Stimulated activated memory B cell treated with anti-CD40 and anti-IgM and Interleukin-4, amounts not matched to agents 10 μg/mL and 1 μg/mL and 100 μg/mL, for 72 hours (primary cell): ENCODE measurements at regions not wholly inside any gene's neighbourhood (a gene's known extent, or its start where the extent isn't known, plus 50 kb on each side); places are given as distances from the start of the nearest gene placed in this dataset.
"Not testable (repeated sequence)": the region's sequence is repeated elsewhere in the genome, so short reads cannot be mapped to it uniquely, and the experiment has no call there.

Source experiments
- ATAC-seq: fragments of 150-1000 bp; cut with Tn5 transposase; 2 replicates; pipeline ENCODE4 v1.10.0; 2021
- H3K27ac Mint-ChIP-seq: one replicate; pipeline ENCODE4 v1.8.0; 2022; ENCODE audit warnings: mild to moderate bottlenecking, mixed read lengths
- H3K27me3 Mint-ChIP-seq: one replicate; pipeline ENCODE4 v1.8.0; 2022; ENCODE audit warnings: mixed read lengths
- H3K36me3 Mint-ChIP-seq: one replicate; pipeline ENCODE4 v1.8.0; 2022; ENCODE audit warnings: mixed read lengths
- H3K4me1 Mint-ChIP-seq: one replicate; pipeline ENCODE4 v1.8.0; 2022; ENCODE audit warnings: mixed read lengths
- H3K4me3 Mint-ChIP-seq: one replicate; pipeline ENCODE4 v1.8.0; 2022; ENCODE audit warnings: mild to moderate bottlenecking, moderate library complexity, mixed read lengths
- H3K9me3 Mint-ChIP-seq: one replicate; pipeline ENCODE4 v1.8.0; 2022; ENCODE audit warnings: mixed read lengths

DNA sequence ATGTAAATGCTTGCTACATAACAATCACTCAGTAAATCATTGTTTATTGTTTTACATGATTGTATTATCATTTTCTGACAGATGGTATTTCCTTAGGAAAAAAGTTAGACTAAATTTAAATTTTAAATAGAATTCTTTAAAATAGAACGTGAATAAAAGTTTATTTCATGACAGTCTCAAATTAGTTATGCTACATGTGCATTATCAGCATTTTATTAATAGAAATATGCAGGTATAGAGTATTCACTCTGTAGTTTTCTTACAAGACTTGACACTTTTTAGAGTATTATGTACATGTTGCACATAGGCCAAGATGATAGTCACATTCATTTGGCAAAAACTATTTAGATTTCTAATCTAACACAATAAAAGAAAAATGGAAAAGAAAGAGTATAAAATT is 213.3 kb upstream of the SPRY1 start:
- H3K4me3 Mint-ChIP-seq = no peak overlapping the region
- ATAC-seq = no peak
- no peaks in the 10 kb centered on the region for H3K27me3 Mint-ChIP-seq
- no peaks in the 10 kb centered on the region for H3K4me1 Mint-ChIP-seq
- H3K27ac Mint-ChIP-seq = no peak overlapping the region
- no peaks in the 10 kb centered on the region for H3K9me3 Mint-ChIP-seq
- no peaks in the 10 kb centered on the region for H3K36me3 Mint-ChIP-seq

DNA sequence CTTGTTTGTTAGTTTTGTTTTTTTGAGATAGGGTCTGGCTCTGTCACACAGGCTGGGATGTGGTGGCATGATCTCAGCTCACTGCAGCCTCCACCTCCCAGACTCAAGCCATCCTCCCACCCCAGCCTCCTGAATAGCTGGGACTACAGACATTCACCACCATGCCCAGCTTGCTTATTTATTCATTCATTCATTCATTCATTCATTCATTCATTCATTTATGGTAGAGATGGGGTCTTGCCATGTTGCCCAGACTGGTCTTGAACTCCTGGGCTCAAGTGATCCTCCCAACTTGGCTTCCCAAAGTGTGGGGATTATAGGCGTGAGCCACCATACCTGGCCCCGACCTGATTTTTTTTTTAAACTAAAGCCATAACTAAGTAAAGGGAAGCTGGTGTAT is 212.8 kb upstream of the SPRY1 start:
- H3K9me3 Mint-ChIP-seq, H3K36me3 Mint-ChIP-seq, H3K27me3 Mint-ChIP-seq, ATAC-seq, H3K4me3 Mint-ChIP-seq, H3K4me1 Mint-ChIP-seq, H3K27ac Mint-ChIP-seq: not testable (repeated sequence)

DNA sequence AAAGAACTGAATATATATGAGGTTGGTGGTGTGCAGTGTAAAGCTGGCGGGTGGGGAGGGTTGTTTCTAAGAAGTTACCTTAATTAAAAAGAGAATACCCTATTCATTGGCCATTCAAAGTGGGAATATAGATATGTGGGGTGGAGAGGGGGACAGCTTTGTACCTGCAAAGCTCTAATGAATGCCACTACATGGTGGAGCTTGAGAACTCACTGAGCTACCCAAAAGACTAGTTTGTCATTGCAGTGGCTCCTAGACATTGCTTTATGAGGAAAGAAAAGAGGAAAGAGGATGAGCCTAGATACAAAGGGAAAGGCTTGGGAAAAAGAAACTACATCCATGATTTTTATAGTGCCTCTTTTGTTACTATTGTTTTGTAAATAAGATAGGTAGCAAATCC is 209.9 kb upstream of the SPRY1 start:
- no peaks in the 10 kb centered on the region for H3K27me3 Mint-ChIP-seq
- H3K36me3 Mint-ChIP-seq = peaks cover 5% of the 10 kb centered on the region
- no peaks in the 10 kb centered on the region for H3K9me3 Mint-ChIP-seq
- H3K27ac Mint-ChIP-seq = no peak overlapping the region
- no peak for ATAC-seq
- H3K4me3 Mint-ChIP-seq = no peak overlapping the region
- H3K4me1 Mint-ChIP-seq = no peaks in the 10 kb centered on the region

DNA sequence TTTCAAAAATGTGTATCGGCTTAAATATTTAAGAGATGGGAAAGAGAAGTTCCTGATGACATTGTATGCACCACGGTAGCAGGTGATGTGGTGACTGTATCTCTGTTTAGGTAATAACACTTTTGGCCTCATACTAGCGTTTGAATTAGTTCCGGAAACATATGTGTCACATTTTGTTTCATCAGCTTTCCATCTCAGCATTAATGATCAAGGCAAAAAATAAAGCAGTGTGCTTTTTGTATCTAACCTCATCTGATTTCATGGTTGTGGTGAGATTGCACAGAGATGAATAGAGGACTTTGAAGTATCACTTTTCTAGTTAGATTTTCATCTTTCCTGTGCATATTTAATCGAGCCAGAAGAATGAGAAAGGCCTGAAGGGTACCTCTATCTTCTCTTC is 206.4 kb upstream of the SPRY1 start:
- no peak for ATAC-seq
- no peak overlapping the region for H3K4me3 Mint-ChIP-seq
- H3K27ac Mint-ChIP-seq = no peak overlapping the region
- H3K27me3 Mint-ChIP-seq = no peaks in the 10 kb centered on the region
- no peaks in the 10 kb centered on the region for H3K9me3 Mint-ChIP-seq
- H3K4me1 Mint-ChIP-seq = no peaks in the 10 kb centered on the region
- H3K36me3 Mint-ChIP-seq = peaks cover 6% of the 10 kb centered on the region

DNA sequence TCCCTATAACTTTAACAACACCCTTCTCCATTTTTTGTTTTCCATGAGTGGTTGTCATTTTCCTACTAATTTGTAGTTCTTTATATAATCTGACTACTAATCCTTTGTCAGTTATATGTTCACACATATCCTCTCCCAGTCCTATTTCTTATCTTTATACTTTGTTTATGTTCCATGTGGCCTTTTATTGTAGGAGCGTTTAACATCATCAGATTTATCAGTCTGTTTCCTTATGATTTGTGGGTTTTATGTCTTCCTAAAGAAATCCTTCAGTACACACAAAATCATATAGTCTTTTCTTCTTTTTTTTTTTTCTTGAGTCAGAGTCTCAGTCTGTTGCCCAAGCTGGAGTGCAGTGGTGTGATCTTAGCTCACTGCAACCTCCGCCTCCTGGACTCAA is 204.9 kb upstream of the SPRY1 start:
- ATAC-seq = no peak

DNA sequence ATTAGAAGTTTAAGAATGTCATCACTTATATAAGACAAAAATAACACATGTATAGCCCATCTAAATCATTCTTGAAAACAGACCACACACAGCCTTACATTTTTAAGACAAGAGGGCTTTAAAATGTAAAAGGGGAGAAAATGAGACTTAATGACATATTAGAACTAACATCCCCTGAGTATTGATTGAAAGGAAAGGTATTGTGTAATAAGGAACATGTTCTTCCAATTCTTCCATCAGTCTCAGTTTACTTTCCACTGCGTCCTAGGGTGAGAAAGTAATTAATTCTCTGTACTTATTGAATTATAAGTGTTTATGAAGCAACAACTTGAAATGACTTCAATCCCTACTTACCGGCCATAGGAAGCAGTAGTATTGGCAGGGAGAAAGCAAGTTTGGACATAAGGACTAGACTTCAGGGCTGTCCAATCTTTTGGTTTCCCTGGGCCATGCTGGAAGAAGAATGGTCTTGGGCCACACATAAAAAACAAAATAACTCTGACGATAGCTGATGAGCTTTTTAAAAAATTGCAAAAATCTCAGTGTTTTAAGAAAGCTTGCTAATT is 202.7 kb upstream of the SPRY1 start:
- Mint-ChIP-seq H3K4me1 (no peaks in the 10 kb centered on the region), H3K36me3 (peaks cover 12% of the 10 kb centered on the region), H3K9me3 (no peaks in the 10 kb centered on the region), H3K4me3 (no peak overlapping the region), H3K27me3 (no peaks in the 10 kb centered on the region), H3K27ac (no peak overlapping the region)
- ATAC-seq = no peak

More for the DNA sequence above, 204.9 kb upstream of the SPRY1 start:
- no peak overlapping the region for H3K4me3 Mint-ChIP-seq
- no peaks in the 10 kb centered on the region for H3K4me1 Mint-ChIP-seq
- no peaks in the 10 kb centered on the region for H3K9me3 Mint-ChIP-seq
- H3K27me3 Mint-ChIP-seq = no peaks in the 10 kb centered on the region
- no peak overlapping the region for H3K27ac Mint-ChIP-seq
- peaks cover 12% of the 10 kb centered on the region for H3K36me3 Mint-ChIP-seq

DNA sequence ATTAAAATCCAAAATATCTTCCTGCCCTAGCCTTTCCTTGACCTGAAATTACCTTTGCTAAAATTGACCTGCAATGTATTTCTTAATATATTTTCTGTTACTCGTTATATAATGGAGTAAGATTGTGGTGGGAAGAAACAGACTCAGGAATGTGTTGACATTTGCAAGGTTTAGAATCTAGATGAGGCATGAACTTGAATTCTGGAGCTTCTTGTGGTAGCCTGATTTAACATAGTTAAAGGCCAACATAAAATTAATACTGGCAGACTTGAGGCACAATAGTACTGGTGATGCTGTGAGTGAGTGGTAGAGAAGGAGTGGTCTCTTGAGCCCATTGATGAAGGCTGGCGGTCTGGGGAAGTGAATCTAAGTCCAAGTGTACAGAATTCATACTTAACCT is 197.9 kb upstream of the SPRY1 start:
- Mint-ChIP-seq H3K4me3 (no peak overlapping the region), H3K36me3 (peaks cover 8% of the 10 kb centered on the region), H3K4me1 (no peaks in the 10 kb centered on the region), H3K27me3 (no peaks in the 10 kb centered on the region), H3K27ac (no peak overlapping the region), H3K9me3 (no peaks in the 10 kb centered on the region)
- ATAC-seq = no peak

DNA sequence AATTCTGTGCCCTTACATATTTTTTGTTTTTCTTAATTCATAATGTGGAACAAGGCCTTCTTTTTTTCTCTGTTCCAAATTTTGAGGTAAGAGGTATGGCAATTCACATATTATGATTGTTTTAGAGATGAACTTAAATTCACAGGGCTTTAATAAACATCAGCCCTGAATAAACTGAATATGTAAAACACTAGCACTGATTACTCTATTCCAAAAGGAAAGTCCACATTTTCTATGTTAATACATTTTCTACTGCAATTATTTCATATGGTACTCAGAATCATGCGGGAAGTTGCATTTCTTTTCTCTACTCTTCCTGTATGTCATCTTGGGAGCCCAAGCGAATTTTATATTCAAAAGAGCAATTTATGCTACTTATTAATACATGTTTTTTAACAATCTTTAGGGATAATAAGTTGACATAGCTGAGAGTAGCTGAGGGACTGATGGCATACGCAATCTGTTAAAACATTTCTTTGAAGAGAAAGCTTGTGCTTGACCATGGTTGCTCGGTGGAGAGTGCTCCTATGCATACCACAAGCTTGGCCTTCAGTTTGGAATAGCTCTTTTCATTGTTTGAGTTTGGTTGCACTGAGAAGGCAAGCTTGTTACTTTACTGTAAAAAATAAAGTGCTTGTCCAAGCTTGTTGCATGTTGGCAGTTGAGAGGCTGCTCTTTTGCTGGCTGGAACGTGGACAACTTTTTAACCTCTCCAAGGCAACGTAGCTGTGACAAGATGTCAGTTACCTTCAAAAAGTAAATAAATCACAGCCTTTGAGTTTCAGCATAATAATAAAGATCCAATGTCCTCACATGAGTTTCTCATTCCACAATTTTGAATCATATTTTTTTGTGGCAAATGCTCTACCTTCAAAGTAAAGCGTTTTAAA is 196.3 kb upstream of the SPRY1 start:
- H3K4me1 Mint-ChIP-seq = no peaks in the 10 kb centered on the region
- H3K27ac Mint-ChIP-seq = no peak overlapping the region
- no peak for ATAC-seq
- no peaks in the 10 kb centered on the region for H3K9me3 Mint-ChIP-seq
- peaks cover 13% of the 10 kb centered on the region for H3K36me3 Mint-ChIP-seq
- no peak overlapping the region for H3K4me3 Mint-ChIP-seq
- no peaks in the 10 kb centered on the region for H3K27me3 Mint-ChIP-seq

DNA sequence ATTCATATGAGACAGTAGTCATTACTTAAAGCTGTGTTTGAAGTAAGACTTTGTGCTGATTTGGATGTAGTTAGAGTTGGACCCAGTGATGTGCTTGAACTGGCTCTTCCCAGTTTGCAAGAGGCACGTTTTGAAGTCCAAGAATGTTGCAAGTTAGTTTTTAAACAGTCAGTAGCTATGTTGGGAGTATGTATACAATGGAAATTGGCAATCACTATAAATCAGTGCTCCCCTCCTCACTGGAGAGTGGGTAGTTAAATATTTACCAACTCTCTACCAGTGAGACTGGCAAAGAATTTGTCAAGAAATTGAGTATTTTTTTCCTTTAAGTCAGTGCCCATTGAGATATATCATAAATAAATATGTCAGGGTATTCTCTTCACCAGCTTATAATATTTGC is 191.9 kb upstream of the SPRY1 start:
- Mint-ChIP-seq H3K9me3 (no peaks in the 10 kb centered on the region), H3K4me1 (no peaks in the 10 kb centered on the region), H3K4me3 (no peak overlapping the region), H3K27ac (no peak overlapping the region), H3K27me3 (no peaks in the 10 kb centered on the region), H3K36me3 (peaks cover 6% of the 10 kb centered on the region)
- no peak for ATAC-seq

DNA sequence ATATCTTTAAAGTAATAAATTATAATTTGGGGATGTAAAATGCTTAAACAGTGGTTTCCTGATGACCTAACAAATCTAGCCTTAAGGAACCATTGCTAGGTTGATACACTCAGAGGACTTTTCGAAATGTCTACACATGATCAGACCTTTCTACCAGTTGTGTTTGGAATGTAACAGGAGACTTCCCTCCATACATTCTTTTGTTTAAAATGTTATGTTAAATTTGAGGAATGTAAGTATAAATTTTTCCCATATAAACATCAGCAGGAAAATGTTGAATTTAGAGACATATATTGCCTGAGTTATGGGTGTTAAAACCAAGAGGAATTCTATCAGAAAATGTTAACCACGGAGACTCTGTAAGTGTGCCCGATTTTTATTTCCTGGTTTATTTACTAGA is 190.6 kb upstream of the SPRY1 start:
- Mint-ChIP-seq H3K36me3 (peaks cover 6% of the 10 kb centered on the region), H3K4me1 (no peaks in the 10 kb centered on the region), H3K27me3 (no peaks in the 10 kb centered on the region), H3K9me3 (no peaks in the 10 kb centered on the region), H3K4me3 (no peak overlapping the region), H3K27ac (no peak overlapping the region)
- no peak for ATAC-seq

DNA sequence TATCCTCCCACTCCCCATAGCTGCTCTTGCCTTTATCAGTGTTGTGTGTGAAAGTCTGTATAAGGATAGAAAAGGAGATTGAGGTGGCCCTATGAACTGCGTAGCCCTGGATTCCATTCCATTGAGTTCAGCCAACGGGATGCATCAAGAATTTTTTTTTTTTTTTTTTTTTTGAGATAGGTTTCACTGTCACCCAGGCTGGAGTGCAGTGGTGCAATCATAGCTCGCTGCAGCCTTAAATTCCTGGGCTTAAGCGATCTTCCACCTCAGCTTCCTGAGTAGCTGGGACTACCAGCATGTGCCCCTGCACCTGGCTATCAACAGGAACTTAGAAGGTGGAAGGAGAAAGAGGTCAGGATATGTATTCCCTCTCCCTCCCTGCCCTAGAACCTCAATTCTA is 187.2 kb upstream of the SPRY1 start:
- H3K36me3 Mint-ChIP-seq = no peaks in the 10 kb centered on the region
- H3K9me3 Mint-ChIP-seq = no peaks in the 10 kb centered on the region
- H3K4me1 Mint-ChIP-seq = no peaks in the 10 kb centered on the region
- H3K4me3 Mint-ChIP-seq = no peak overlapping the region
- no peak for ATAC-seq
- H3K27ac Mint-ChIP-seq = no peak overlapping the region
- no peaks in the 10 kb centered on the region for H3K27me3 Mint-ChIP-seq

DNA sequence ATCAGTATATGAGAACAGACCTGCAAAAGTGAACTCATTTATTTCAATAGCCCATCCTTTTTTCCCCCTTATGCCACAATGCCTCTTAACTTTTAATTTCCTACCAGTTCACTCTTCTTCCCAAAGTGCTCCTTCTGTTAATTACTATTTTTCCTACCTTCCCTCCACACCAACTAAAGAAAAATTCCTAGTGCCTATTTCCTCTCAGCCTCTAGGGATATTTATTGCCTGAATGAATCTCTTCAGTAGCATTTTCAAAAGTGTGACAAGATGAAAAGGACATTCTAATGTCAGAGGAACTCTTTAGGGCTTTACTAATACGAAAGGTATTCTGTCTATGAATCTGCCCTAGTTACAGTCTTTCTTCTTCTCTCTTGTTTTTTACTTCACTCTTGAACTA is 181.1 kb upstream of the SPRY1 start:
- no peaks in the 10 kb centered on the region for H3K4me1 Mint-ChIP-seq
- no peak for ATAC-seq
- no peak overlapping the region for H3K27ac Mint-ChIP-seq
- no peaks in the 10 kb centered on the region for H3K27me3 Mint-ChIP-seq
- H3K9me3 Mint-ChIP-seq = no peaks in the 10 kb centered on the region
- peaks cover 12% of the 10 kb centered on the region for H3K36me3 Mint-ChIP-seq
- H3K4me3 Mint-ChIP-seq = no peak overlapping the region

DNA sequence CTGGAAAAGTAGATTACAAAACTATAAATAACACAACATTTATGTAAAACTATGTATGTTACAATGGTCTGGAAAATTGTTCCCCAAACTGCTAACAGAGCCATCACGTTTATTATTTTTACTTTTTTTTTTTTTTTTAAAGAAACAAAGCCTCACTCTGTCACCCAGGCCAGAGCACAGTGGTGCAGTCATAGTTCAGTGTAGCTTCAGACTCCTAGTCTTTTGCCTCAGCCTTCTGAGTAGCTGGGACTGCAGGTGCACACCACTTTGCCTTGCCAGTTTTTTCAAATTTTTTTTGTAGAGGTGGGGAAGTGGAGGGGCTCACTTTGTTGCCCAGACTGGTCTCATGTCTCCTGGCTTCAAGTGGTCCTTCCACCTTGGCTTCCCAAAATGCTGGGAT is 180.1 kb upstream of the SPRY1 start:
- H3K9me3 Mint-ChIP-seq = no peaks in the 10 kb centered on the region
- H3K4me1 Mint-ChIP-seq = no peaks in the 10 kb centered on the region
- no peak overlapping the region for H3K27ac Mint-ChIP-seq
- no peak for ATAC-seq
- peaks cover 12% of the 10 kb centered on the region for H3K36me3 Mint-ChIP-seq
- no peaks in the 10 kb centered on the region for H3K27me3 Mint-ChIP-seq
- no peak overlapping the region for H3K4me3 Mint-ChIP-seq

DNA sequence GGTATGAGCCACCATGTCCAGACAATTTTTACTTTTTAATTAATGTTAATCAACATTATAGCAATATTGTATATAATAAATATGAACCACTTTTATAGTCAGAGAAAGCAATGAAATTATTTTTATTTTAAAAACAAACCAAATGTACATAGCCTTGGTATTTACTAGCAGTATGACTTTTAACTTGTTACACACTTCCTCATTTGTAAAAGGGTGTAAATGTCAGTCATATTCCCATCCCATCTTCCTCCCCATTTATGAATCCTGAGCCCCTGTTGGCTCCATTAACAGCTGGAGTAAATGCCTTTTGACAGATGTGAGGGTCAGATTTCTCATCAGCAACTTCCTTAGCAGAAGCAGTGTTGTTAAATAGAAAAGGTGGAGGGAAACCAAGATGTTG is 179.6 kb upstream of the SPRY1 start:
- ATAC-seq = no peak
- Mint-ChIP-seq H3K4me3 (no peak overlapping the region), H3K4me1 (no peaks in the 10 kb centered on the region), H3K9me3 (no peaks in the 10 kb centered on the region), H3K27ac (no peak overlapping the region), H3K27me3 (no peaks in the 10 kb centered on the region), H3K36me3 (peaks cover 14% of the 10 kb centered on the region)

DNA sequence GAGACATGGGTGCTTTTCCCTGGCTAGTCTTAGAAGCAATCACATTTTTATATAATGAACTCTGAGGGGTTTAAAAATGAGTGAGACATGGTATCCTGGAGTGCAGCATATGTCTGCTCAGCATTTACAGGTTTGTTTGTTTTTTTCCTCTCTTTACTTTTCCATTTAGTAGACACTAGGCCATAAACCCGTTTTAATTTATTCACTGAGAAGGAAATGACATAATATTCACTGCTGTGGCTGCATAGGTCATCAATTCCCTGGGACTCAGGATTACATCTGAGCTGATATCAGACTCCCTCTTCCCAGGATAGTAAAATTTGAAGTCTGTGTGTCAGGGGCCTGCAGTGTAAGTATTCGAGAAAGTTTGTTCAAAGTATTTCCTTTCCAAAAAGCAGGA is 178.9 kb upstream of the SPRY1 start:
- no peak for ATAC-seq
- H3K27ac Mint-ChIP-seq = no peak overlapping the region
- no peaks in the 10 kb centered on the region for H3K4me1 Mint-ChIP-seq
- no peaks in the 10 kb centered on the region for H3K27me3 Mint-ChIP-seq
- H3K36me3 Mint-ChIP-seq = peaks cover 21% of the 10 kb centered on the region
- H3K9me3 Mint-ChIP-seq = no peaks in the 10 kb centered on the region
- no peak overlapping the region for H3K4me3 Mint-ChIP-seq

DNA sequence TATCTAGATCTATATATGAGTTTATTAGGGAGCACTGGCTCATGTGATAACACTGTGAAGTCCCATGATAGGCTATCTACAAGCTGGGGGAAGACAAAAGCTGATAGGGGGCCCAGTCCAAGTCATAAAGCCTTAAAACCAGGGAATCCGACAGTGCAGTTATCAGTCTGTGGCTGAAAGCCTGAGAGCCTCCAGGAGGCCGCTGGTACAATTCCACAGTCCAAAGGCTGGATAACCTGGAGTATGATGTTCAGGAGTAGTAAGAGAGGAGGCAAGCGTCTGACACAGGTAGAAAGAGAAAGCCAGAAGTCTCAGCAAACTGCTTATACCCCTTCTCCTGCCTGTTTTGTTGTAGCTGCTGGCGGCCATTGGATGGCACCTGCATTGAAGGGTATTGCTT is 177.6 kb upstream of the SPRY1 start:
- no peak for ATAC-seq
- H3K27me3 Mint-ChIP-seq = no peaks in the 10 kb centered on the region
- H3K4me3 Mint-ChIP-seq = no peak overlapping the region
- peaks cover 3% of the 10 kb centered on the region for H3K9me3 Mint-ChIP-seq
- H3K27ac Mint-ChIP-seq = no peak overlapping the region
- H3K4me1 Mint-ChIP-seq = no peaks in the 10 kb centered on the region
- H3K36me3 Mint-ChIP-seq = peaks cover 31% of the 10 kb centered on the region
